OCI-LY1 (cell line): ENCODE measurements at regions not wholly inside any gene's neighbourhood (a gene's known extent, or its start where the extent isn't known, plus 50 kb on each side); places are given as distances from the start of the nearest gene placed in this dataset.

Source experiments
- EZH2 ChIP-seq: fragments of 200-600 bp; sonication (generic), shearing (Covaris generic); IDR thresholded peaks from 2 replicates; pipeline ENCODE4 v1.8.0; 2017; ENCODE audit warnings: borderline replicate concordance, mixed run types, mild to moderate bottlenecking, antibody characterized with exemption, low read length, moderate library complexity, mixed read lengths
- TF ChIP-seq, protein P1 (sequence below): fragments of 200-600 bp; sonication (generic), shearing (Covaris generic); IDR thresholded peaks from 2 replicates; pipeline ENCODE4 v1.5.1; 2017; ENCODE audit warnings: mild to moderate bottlenecking, antibody characterized with exemption, low read length, moderate library complexity, mixed read lengths

DNA sequence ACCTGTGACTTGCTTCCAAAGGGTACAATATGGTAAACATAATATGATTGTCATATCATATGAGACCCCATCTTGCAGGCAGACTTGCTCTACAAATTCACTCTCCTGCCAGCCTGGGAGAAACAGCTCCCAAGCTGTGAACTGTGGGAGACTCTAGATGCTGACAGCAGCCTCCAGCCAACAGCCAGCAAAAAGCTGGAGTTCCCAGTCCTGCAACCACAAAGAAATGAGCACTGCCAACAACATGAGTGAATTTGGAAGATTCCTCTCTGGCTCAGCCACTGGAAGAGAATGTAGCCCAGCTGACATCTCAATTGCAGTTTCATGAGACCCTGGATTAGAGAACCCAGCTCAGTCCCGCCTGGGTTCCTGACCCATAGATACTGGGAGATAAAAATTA, 145.4 kb downstream of the QDPR start:
- TF ChIP-seq, protein P1, sequence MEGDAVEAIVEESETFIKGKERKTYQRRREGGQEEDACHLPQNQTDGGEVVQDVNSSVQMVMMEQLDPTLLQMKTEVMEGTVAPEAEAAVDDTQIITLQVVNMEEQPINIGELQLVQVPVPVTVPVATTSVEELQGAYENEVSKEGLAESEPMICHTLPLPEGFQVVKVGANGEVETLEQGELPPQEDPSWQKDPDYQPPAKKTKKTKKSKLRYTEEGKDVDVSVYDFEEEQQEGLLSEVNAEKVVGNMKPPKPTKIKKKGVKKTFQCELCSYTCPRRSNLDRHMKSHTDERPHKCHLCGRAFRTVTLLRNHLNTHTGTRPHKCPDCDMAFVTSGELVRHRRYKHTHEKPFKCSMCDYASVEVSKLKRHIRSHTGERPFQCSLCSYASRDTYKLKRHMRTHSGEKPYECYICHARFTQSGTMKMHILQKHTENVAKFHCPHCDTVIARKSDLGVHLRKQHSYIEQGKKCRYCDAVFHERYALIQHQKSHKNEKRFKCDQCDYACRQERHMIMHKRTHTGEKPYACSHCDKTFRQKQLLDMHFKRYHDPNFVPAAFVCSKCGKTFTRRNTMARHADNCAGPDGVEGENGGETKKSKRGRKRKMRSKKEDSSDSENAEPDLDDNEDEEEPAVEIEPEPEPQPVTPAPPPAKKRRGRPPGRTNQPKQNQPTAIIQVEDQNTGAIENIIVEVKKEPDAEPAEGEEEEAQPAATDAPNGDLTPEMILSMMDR = no peak
- TF ChIP-seq EZH2 = no peak
